ENCODE measurements at regions not wholly inside any gene's neighbourhood (a gene's known extent, or its start where the extent isn't known, plus 50 kb on each side); places are given as distances from the start of the nearest gene placed in this dataset.

- TF ChIP-seq, protein P1, sequence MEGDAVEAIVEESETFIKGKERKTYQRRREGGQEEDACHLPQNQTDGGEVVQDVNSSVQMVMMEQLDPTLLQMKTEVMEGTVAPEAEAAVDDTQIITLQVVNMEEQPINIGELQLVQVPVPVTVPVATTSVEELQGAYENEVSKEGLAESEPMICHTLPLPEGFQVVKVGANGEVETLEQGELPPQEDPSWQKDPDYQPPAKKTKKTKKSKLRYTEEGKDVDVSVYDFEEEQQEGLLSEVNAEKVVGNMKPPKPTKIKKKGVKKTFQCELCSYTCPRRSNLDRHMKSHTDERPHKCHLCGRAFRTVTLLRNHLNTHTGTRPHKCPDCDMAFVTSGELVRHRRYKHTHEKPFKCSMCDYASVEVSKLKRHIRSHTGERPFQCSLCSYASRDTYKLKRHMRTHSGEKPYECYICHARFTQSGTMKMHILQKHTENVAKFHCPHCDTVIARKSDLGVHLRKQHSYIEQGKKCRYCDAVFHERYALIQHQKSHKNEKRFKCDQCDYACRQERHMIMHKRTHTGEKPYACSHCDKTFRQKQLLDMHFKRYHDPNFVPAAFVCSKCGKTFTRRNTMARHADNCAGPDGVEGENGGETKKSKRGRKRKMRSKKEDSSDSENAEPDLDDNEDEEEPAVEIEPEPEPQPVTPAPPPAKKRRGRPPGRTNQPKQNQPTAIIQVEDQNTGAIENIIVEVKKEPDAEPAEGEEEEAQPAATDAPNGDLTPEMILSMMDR (IDR thresholded peaks at IDR 0.05), result no peak
- TF ChIP-seq POLR2A (IDR thresholded peaks at IDR 0.05), result no peak
- no peak for TF ChIP-seq EP300 (IDR thresholded peaks at IDR 0.05)
Observed at GRCh38 chr11:20243974-20244373, 83.7 kb upstream of the DBX1 start.
